ENCODE measurements at regions not wholly inside any gene's neighbourhood (a gene's known extent, or its start where the extent isn't known, plus 50 kb on each side); places are given as distances from the start of the nearest gene placed in this dataset.

DNA sequence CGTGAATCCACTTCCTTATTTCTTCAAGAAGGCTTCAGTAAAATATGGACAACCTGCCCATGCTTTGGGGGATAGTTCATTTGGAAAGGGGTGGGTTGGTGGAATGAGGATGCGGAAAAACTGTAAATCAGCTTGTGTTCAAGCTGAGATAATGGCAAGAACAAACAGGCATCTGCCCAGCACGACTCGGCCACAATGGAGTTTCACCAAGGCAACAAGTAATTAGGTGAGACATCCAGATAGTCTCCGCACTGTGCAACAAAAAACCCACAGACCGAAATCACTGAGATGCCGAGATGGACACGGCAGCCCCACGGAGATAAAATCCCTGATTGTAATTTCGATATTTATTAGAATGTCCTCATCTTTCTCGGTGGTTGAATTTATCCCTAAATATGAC lies 455.2 kb downstream of the AJAP1 start:
- Histone ChIP-seq H2AFZ (ENCODE audit: low read length) (no peak overlapping the region), H4K20me1 (ENCODE audit: insufficient read depth, low read length) (no peaks in the 10 kb centered on the region), H3K4me1 (ENCODE audit: insufficient read depth, low read length) (no peaks in the 10 kb centered on the region), H3K36me3 (ENCODE audit: insufficient read depth, low read length) (no peaks in the 10 kb centered on the region), H3K27me3 (ENCODE audit: insufficient read depth, low read length) (no peaks in the 10 kb centered on the region), H3K9me3 (ENCODE audit: low read depth, low read length) (peaks cover 3% of the 10 kb centered on the region), H3K4me3 (ENCODE audit: insufficient read depth, low read length) (no peak overlapping the region), H3K4me2 (ENCODE audit: insufficient read depth, low read length) (no peak overlapping the region), H3K27ac (ENCODE audit: low read depth, low read length) (no peak overlapping the region), H3K79me2 (ENCODE audit: insufficient read depth, low read length) (no peaks in the 10 kb centered on the region)
- TF ChIP-seq, protein P1, sequence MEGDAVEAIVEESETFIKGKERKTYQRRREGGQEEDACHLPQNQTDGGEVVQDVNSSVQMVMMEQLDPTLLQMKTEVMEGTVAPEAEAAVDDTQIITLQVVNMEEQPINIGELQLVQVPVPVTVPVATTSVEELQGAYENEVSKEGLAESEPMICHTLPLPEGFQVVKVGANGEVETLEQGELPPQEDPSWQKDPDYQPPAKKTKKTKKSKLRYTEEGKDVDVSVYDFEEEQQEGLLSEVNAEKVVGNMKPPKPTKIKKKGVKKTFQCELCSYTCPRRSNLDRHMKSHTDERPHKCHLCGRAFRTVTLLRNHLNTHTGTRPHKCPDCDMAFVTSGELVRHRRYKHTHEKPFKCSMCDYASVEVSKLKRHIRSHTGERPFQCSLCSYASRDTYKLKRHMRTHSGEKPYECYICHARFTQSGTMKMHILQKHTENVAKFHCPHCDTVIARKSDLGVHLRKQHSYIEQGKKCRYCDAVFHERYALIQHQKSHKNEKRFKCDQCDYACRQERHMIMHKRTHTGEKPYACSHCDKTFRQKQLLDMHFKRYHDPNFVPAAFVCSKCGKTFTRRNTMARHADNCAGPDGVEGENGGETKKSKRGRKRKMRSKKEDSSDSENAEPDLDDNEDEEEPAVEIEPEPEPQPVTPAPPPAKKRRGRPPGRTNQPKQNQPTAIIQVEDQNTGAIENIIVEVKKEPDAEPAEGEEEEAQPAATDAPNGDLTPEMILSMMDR (IDR thresholded peaks at IDR 0.05; ENCODE audit: extremely low read depth, low read depth, low read length), result no peak
- DNase-seq (ENCODE audit: insufficient read length, low spot score, missing footprints), result no peak

DNA sequence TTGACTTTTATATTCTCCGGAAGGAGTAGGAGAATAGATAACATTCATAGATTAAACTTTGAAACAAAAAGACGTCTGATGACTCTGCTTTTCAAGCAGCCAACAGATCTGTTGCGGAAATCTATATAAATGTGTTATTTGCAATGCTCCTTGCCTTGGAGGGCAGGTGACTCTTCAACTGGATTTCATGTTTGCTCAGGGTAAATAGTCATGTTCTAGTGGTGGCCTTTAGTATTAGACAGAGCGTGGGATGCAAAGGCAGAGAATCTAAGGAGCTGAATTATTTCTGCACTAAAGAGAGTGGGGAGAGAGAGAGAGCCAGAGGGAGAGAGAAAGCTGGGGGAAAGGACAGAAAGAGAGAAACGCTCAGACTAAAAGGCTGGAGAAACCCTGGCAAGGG lies 454.3 kb downstream of the AJAP1 start:
- Histone ChIP-seq H3K4me3 (ENCODE audit: insufficient read depth, low read length) (no peak overlapping the region), H3K36me3 (ENCODE audit: insufficient read depth, low read length) (no peaks in the 10 kb centered on the region), H4K20me1 (ENCODE audit: insufficient read depth, low read length) (no peaks in the 10 kb centered on the region), H3K9me3 (ENCODE audit: low read depth, low read length) (peaks cover 3% of the 10 kb centered on the region), H3K79me2 (ENCODE audit: insufficient read depth, low read length) (no peaks in the 10 kb centered on the region), H3K27me3 (ENCODE audit: insufficient read depth, low read length) (no peaks in the 10 kb centered on the region), H2AFZ (ENCODE audit: low read length) (no peak overlapping the region), H3K27ac (ENCODE audit: low read depth, low read length) (no peak overlapping the region), H3K4me1 (ENCODE audit: insufficient read depth, low read length) (no peaks in the 10 kb centered on the region), H3K4me2 (ENCODE audit: insufficient read depth, low read length) (no peak overlapping the region)
- TF ChIP-seq, protein P1 (IDR thresholded peaks at IDR 0.05; ENCODE audit: extremely low read depth, low read depth, low read length), result no peak
- DNase-seq (ENCODE audit: insufficient read length, low spot score, missing footprints), result no peak

DNA sequence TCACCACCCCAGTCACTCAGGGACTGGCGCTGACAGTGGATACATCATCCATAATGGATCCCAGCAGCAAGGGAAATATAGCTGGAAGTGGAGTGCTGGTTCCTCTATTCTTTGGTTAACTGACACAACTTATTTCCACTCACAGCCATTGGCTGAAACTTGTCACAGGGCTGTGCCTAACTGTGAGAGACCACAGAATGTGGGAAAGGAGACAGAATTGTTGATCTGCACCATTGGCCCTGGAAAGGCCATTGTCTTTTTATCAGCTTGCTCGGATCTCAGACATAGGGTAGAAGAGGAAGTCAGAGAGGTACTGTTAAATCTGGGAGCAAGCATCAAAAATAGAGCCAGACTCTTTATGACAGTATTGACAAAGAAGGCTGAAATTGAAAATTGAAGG lies 451.3 kb downstream of the AJAP1 start:
- Histone ChIP-seq H3K79me2 (ENCODE audit: insufficient read depth, low read length) (no peaks in the 10 kb centered on the region), H4K20me1 (ENCODE audit: insufficient read depth, low read length) (no peaks in the 10 kb centered on the region), H3K27ac (ENCODE audit: low read depth, low read length) (no peak overlapping the region), H3K36me3 (ENCODE audit: insufficient read depth, low read length) (no peaks in the 10 kb centered on the region), H3K4me3 (ENCODE audit: insufficient read depth, low read length) (no peak overlapping the region), H3K4me2 (ENCODE audit: insufficient read depth, low read length) (no peak overlapping the region), H3K4me1 (ENCODE audit: insufficient read depth, low read length) (no peaks in the 10 kb centered on the region), H2AFZ (ENCODE audit: low read length) (no peak overlapping the region), H3K9me3 (ENCODE audit: low read depth, low read length) (peaks cover 3% of the 10 kb centered on the region), H3K27me3 (ENCODE audit: insufficient read depth, low read length) (no peaks in the 10 kb centered on the region)
- no peak for DNase-seq (ENCODE audit: insufficient read length, low spot score, missing footprints)
- TF ChIP-seq, protein P1 (IDR thresholded peaks at IDR 0.05; ENCODE audit: extremely low read depth, low read depth, low read length), result no peak

DNA sequence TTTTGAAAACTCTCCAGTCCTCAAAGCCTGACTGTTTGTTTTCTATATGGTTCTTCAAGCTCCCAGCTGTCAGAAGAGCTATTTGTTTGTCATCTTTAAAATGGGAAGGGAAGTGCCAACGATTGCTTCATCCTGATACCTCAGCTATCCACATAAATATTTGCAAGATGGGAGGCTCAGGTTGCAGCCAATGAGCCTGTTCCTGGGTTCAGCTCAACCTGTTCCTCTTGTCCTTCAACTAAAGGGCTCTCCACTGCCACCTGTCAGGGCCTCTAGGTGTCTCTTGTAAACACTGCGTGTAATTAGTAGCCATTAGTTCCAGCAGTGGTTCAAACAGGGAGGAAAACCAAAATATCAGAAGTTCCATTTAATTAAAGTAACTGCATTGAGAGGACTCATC lies 445.1 kb downstream of the AJAP1 start:
- Histone ChIP-seq H3K4me3 (ENCODE audit: insufficient read depth, low read length) (no peak overlapping the region), H4K20me1 (ENCODE audit: insufficient read depth, low read length) (no peaks in the 10 kb centered on the region), H3K27ac (ENCODE audit: low read depth, low read length) (no peak overlapping the region), H3K27me3 (ENCODE audit: insufficient read depth, low read length) (no peaks in the 10 kb centered on the region), H3K79me2 (ENCODE audit: insufficient read depth, low read length) (no peaks in the 10 kb centered on the region), H3K9me3 (ENCODE audit: low read depth, low read length) (no peaks in the 10 kb centered on the region), H3K4me1 (ENCODE audit: insufficient read depth, low read length) (no peaks in the 10 kb centered on the region), H2AFZ (ENCODE audit: low read length) (no peak overlapping the region), H3K36me3 (ENCODE audit: insufficient read depth, low read length) (no peaks in the 10 kb centered on the region), H3K4me2 (ENCODE audit: insufficient read depth, low read length) (no peak overlapping the region)
- DNase-seq (ENCODE audit: insufficient read length, low spot score, missing footprints), result no peak
- TF ChIP-seq, protein P1 (IDR thresholded peaks at IDR 0.05; ENCODE audit: extremely low read depth, low read depth, low read length), result no peak
